B cell (primary cell): ENCODE measurements at regions not wholly inside any gene's neighbourhood (a gene's known extent, or its start where the extent isn't known, plus 50 kb on each side); places are given as distances from the start of the nearest gene placed in this dataset.

Source experiments
- ATAC-seq: fragments of 200-7000 bp; cut with Tn5 transposase; one replicate; pipeline ENCODE4 v1.10.0; 2021; ENCODE audit warnings: low read depth, mild to moderate bottlenecking, moderate number of reproducible peaks, moderate library complexity
- CTCF ChIA-PET: fragments of 350-600 bp; sonication (Branson Sonifier 250); formaldehyde crosslinking; loops from one replicate; lab custom pipeline; 2021; ENCODE audit warnings: antibody characterized with exemption, inconsistent platforms; lab: Charles Lee
- POLR2A ChIA-PET: fragments of 350-600 bp; sonication (Branson Sonifier 250); formaldehyde crosslinking; loops from one replicate; lab custom pipeline; 2021; ENCODE audit warnings: antibody characterized with exemption; lab: Charles Lee
- DNase-seq: peaks from one replicate; pipeline ENCODE4 v3.0.0; 2013
- H2AFZ ChIP-seq: 2 replicates; pipeline ENCODE4 v1.6.1; 2012; ENCODE audit warnings: mild to moderate bottlenecking, low read depth, low read length; ENCODE audit not compliant: insufficient read depth, poor library complexity, severe bottlenecking
- H3K27ac ChIP-seq, 2 donors: 1 replicate in 1 of 2; 2 replicates in 1 of 2; pipeline ENCODE4 v1.5.1; 2012 to 2013; ENCODE audit warnings: low read length in 2 of 2, mild to moderate bottlenecking in 2 of 2, moderate library complexity in 1 of 2
- H3K27me3 ChIP-seq, 4 experiments: fragments of 200-600 bp in 1 of 4; sonication (generic) in 1 of 4; replicated peaks in 1 of 4; 1 replicate in 2 of 4; 2 replicates in 2 of 4; pipeline versions ENCODE4 v1.6.1 to v1.7.0; 2013 to 2016; ENCODE audit warnings: low read length in 3 of 4, mild to moderate bottlenecking in 2 of 4, mixed read lengths in 1 of 4, moderate library complexity in 1 of 4; ENCODE audit not compliant: insufficient read depth in 4 of 4, control insufficient read depth in 3 of 4; ENCODE audit errors: control extremely low read depth in 1 of 4
- H3K36me3 ChIP-seq, 2 experiments: replicated peaks in 1 of 2; 1 replicate in 1 of 2; 2 replicates in 1 of 2; pipeline versions ENCODE4 v1.6.1 to v1.7.1; 2013; ENCODE audit warnings: low read length in 1 of 2; ENCODE audit not compliant: insufficient read depth in 2 of 2, control insufficient read depth in 1 of 2; ENCODE audit errors: control extremely low read depth in 1 of 2, extremely low read depth in 1 of 2
- H3K4me1 ChIP-seq, 2 donors: fragments of 200-600 bp in 1 of 2; sonication (generic) in 1 of 2; 1 replicate in 1 of 2; 2 replicates in 1 of 2; pipeline versions ENCODE4 v1.5.1 to v1.6.1; 2013 to 2017; ENCODE audit warnings: low read length in 2 of 2; ENCODE audit not compliant: control insufficient read depth in 2 of 2, insufficient read depth in 2 of 2
- H3K4me2 ChIP-seq: replicated peaks from 2 replicates; pipeline ENCODE3; 2012; ENCODE audit warnings: mild to moderate bottlenecking, low read depth, low read length; ENCODE audit not compliant: poor library complexity, severe bottlenecking
- H3K4me3 ChIP-seq, 5 experiments: fragments of 200-600 bp in 1 of 5; sonication (generic) in 1 of 5; 1 replicate in 3 of 5; 2 replicates in 2 of 5; pipeline versions ENCODE4 v1.5.1 to v1.7.0; 2011 to 2016; ENCODE audit warnings: low read length in 4 of 5, mild to moderate bottlenecking in 4 of 5, low read depth in 2 of 5, control low read depth in 1 of 5, moderate library complexity in 1 of 5; ENCODE audit not compliant: insufficient read depth in 1 of 5; ENCODE audit errors: control extremely low read depth in 1 of 5, extremely low read depth in 1 of 5
- H3K79me2 ChIP-seq: fragments of 200-600 bp; sonication (generic); one replicate; pipeline ENCODE4 v1.6.0; 2016; ENCODE audit warnings: low read length; ENCODE audit not compliant: control insufficient read depth, insufficient read depth
- H3K9ac ChIP-seq: fragments of 200-600 bp; sonication (generic); 2 replicates; pipeline ENCODE4 v1.6.1; 2017; ENCODE audit warnings: mild to moderate bottlenecking, low read length, moderate library complexity
- H3K9me3 ChIP-seq, 3 donors: one replicate each; pipeline versions ENCODE4 v1.6.1 to v1.7.1; 2013; ENCODE audit warnings: low read length in 2 of 3; ENCODE audit not compliant: control insufficient read depth in 2 of 3, insufficient read depth in 1 of 3; ENCODE audit errors: control extremely low read depth in 1 of 3
- H4K20me1 ChIP-seq: 2 replicates; pipeline ENCODE4 v1.6.0; 2012; ENCODE audit warnings: mild to moderate bottlenecking, low read length; ENCODE audit not compliant: insufficient read depth, control insufficient read depth, poor library complexity, severe bottlenecking
- H3K27ac Mint-ChIP-seq: one replicate; pipeline ENCODE4 v1.8.0; 2021; ENCODE audit warnings: mixed read lengths
- H3K27me3 Mint-ChIP-seq: one replicate; pipeline ENCODE4 v1.8.0; 2021; ENCODE audit warnings: mixed read lengths
- H3K4me1 Mint-ChIP-seq: one replicate; pipeline ENCODE4 v1.8.0; 2021; ENCODE audit warnings: mixed read lengths
- H3K4me3 Mint-ChIP-seq: one replicate; pipeline ENCODE4 v1.8.0; 2021; ENCODE audit warnings: mixed read lengths
- H3K9me3 Mint-ChIP-seq: one replicate; pipeline ENCODE4 v1.8.0; 2022; ENCODE audit warnings: mixed read lengths; ENCODE audit not compliant: insufficient read depth
- EZH2 ChIP-seq: IDR thresholded peaks from 2 replicates; pipeline ENCODE4 v1.6.1; 2012; ENCODE audit warnings: borderline replicate concordance, low read depth, mild to moderate bottlenecking, moderate library complexity, low read length; ENCODE audit not compliant: insufficient read depth, poor library complexity, severe bottlenecking
- WGBS: methylation state at CpG from one replicate; pipeline ENCODE4 v1.1.5; 2013; ENCODE audit warnings: missing lambda C conversion rate; ENCODE audit not compliant: insufficient coverage; 5-methylcytosine and 5-hydroxymethylcytosine counted together
- intact Hi-C: fragments of 100-400 bp; cut with micrococcal nuclease; formaldehyde crosslinking; loops from one replicate; pipeline ENCODE4 v1.10.0; 2022
- TF ChIP-seq, protein P1 (sequence below): fragments of 200-600 bp; IDR thresholded peaks from one replicate; pipeline ENCODE4 v1.8.0; 2022; ENCODE audit warnings: antibody characterized with exemption, mild to moderate bottlenecking

DNA sequence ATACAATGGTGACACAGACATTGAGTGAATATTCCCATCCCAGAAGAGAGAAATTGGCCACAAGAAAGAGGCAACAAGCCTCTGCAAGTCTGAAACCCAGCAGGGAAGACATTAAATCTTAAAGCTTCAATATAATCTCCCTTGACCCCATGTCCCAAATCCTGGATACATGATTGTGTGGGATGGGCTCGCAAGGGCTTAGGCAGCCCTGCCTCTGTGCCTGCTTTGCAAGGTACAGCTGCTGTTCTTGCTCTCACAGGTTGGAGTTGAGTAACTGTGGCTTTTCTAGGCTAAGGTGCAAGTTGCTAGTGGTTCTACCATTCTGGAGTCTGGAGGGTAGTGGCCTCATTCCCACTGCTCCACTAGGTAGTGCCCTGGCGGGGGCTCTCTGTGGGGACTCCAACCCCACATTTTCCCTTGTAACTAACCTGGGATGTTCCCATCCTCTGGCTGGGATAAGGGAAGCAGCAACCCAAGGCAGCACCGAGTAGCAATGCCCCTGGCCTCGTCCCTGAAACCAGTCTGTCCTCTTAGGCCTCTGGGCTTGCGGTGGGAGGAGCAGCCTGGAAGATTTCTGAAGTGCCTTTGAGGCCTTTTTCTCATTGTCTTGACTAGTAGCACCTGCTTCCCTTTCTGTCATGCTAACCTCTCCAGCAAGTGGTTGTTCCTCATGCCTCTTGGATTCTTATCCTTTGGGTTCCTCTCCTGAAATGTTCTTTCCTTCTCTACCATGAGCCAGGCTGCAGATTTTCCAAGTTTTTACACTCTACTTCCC, 90.0 kb downstream of the FAM174B start:
- Histone ChIP-seq H3K36me3 (no peaks in the 10 kb centered on the region), H3K9me3 (peaks cover 0 to 14% (median 0%) of the 10 kb centered on the region in 3 donors), H3K9ac (no peak overlapping the region), H3K27me3 (peaks cover 0 to 3% (median 0%) of the 10 kb centered on the region in 4 experiments), H3K79me2 (no peaks in the 10 kb centered on the region), H3K4me3 (no peak overlapping the region), H4K20me1 (no peaks in the 10 kb centered on the region), H3K4me2 (no peak overlapping the region), H3K4me1 (no peaks in the 10 kb centered on the region), H3K27ac (no peak overlapping the region), H2AFZ (no peak overlapping the region)
- intact Hi-C loops = no loop called here
- Mint-ChIP-seq H3K4me3 (no peak overlapping the region), H3K27me3 (no peaks in the 10 kb centered on the region), H3K9me3 (peaks cover 4% of the 10 kb centered on the region), H3K4me1 (no peaks in the 10 kb centered on the region), H3K27ac (no peak overlapping the region)
- DNase-seq = no peak
- ChIA-PET POLR2A (no interaction called here), CTCF (no interaction called here)
- TF ChIP-seq, protein P1, sequence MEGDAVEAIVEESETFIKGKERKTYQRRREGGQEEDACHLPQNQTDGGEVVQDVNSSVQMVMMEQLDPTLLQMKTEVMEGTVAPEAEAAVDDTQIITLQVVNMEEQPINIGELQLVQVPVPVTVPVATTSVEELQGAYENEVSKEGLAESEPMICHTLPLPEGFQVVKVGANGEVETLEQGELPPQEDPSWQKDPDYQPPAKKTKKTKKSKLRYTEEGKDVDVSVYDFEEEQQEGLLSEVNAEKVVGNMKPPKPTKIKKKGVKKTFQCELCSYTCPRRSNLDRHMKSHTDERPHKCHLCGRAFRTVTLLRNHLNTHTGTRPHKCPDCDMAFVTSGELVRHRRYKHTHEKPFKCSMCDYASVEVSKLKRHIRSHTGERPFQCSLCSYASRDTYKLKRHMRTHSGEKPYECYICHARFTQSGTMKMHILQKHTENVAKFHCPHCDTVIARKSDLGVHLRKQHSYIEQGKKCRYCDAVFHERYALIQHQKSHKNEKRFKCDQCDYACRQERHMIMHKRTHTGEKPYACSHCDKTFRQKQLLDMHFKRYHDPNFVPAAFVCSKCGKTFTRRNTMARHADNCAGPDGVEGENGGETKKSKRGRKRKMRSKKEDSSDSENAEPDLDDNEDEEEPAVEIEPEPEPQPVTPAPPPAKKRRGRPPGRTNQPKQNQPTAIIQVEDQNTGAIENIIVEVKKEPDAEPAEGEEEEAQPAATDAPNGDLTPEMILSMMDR = no peak
- TF ChIP-seq EZH2 = no peak
- no peak for ATAC-seq
- WGBS = 82% methylated on average over 4 of the region's 5 CpGs

DNA sequence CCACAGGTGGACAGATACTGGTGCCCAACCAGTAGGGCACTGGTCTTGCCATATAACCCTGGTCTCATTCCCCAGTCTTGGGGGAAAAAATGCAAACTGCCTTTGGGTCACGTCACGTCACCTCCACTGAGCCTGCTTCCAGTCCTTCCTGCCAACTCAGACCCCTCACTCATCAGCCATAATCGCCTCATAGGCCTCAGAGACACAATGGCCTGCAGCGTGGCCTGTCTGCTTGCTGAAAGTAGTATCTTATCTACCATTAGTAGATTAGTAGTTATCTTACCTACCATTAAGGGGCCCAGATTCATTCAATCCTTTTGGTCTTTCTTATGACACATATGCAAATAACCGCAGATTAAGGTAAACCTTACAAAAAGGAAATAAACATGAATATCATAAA, 93.8 kb downstream of the FAM174B start:
- no peaks in the 10 kb centered on the region for H3K4me1 Mint-ChIP-seq

More for the DNA sequence above, 93.8 kb downstream of the FAM174B start:
- intact Hi-C loops = no loop called here
- POLR2A ChIA-PET = no interaction called here
- H3K9me3 ChIP-seq = peaks cover 0 to 10% (median 0%) of the 10 kb centered on the region in 3 donors
- H3K4me2 ChIP-seq = no peak overlapping the region
- WGBS = 83% methylated on average over 2 of the region's 5 CpGs
- DNase-seq = no peak
- no peak overlapping the region for H3K4me3 ChIP-seq
- no peak overlapping the region for H2AFZ ChIP-seq
- H3K27ac ChIP-seq = no peak overlapping the region
- no peaks in the 10 kb centered on the region for H4K20me1 ChIP-seq
- H3K9ac ChIP-seq = no peak overlapping the region
- peaks cover 0 to 3% (median 0%) of the 10 kb centered on the region in 4 experiments for H3K27me3 ChIP-seq
- no peaks in the 10 kb centered on the region for H3K36me3 ChIP-seq
- Mint-ChIP-seq H3K27ac (no peak overlapping the region), H3K27me3 (peaks cover 4% of the 10 kb centered on the region), H3K9me3 (peaks cover 4% of the 10 kb centered on the region), H3K4me3 (no peak overlapping the region)
- no peak for ATAC-seq
- TF ChIP-seq, protein P1 = no peak
- TF ChIP-seq EZH2 = no peak
- no peaks in the 10 kb centered on the region for H3K79me2 ChIP-seq
- no peaks in the 10 kb centered on the region for H3K4me1 ChIP-seq
- CTCF ChIA-PET = no interaction called here
